GM19351 (cell line): ENCODE measurements at regions not wholly inside any gene's neighbourhood (a gene's known extent, or its start where the extent isn't known, plus 50 kb on each side); places are given as distances from the start of the nearest gene placed in this dataset.

ENCODE experiments used
- ATAC-seq: cut with Tn5 transposase; IDR thresholded peaks from one replicate; pipeline ENCODE4 v1.9.1; 2021; ENCODE audit warnings: mild to moderate bottlenecking, moderate library complexity; ENCODE audit not compliant: unreplicated experiment

DNA sequence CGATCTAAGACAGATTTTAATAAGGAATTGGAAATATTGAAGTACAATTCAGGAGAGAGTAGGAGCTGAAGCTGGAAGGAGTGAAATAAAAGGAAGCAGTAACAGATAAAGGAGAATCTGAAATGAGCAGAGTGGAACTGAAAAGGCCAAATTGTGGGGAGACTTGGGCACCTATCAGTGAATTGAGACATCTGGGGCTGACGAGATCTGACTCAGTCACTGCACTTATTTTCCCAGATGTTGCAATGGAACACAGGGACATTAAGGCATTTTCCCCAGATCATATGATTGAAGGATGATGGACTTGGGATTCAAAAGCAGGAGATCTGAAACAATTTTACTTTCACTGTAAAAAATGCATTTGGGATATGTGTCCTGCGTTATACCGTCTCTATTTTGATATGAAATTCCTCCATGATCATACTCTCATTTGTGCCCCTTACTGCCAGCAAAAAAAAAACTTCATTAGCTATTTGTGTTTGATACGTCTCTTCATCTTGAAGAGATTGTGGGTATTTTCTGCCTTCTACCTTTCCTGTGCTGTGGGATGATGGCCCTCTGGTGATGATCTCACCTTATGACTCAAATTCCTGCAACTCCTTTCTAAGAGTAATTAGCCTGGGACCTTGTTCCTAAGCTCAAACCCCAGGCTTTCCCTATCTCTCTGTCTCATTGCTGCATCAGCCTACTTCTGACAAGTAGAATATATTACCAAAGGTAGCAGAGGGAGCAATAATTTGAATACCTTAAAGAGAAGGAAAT, 278.5 kb upstream of the MAN1A1 start:
- no peak for ATAC-seq

DNA sequence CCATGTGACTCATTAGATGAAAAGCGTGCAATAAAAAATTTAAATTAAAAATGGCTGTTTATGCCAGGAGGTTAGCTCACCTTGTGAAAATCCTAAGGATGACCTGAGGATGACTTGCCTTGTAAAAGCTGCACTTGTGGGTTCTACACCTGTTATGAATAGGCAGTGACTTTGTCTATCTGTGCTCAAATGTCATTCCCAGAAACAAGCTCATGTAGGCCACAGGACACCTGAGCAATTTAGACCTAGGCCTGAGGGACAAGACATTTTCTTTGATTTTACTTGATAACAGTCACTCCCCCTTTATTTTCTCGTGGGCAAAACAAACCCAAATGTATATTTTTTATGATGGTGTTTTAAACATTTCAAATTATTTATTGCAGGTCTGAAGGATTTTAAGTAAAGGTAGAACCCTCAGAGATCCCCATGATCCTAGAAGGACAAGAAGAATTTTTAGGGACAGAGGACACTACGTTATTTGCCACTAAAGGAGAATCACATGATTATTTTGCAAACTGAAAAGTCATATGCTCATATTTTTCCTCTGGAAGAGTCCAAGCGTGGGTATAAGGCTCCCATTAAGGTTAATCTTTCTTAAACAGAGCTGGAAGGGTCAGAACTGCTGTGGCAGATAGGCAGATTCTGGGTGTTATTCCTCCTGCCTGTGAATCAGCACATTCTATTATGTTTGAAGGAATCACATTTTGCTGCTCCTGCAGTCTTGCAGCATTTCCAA, 277.5 kb upstream of the MAN1A1 start:
- no peak for ATAC-seq

GRCh38 chr6:119620846-119621555, 271.4 kb upstream of the MAN1A1 start:
- ATAC-seq = no peak

DNA sequence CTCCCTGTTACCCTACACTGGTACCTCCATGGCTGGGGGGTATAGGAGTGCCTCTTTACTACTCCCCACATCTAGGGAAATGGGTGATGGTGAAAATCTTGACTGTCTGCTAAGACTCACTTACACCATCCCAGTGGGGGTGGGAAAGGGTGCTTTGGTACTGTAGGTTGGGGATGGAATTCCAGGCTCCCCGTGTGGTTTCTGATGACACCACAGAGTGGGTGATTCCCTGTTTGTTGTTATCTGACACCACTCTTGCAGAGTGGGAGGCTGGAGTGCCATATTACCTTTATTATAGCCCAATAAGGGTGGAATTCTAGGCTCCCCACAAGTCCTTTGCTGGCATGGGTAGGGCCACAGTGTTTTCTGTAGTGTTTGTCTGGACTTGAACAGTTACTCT, 264.6 kb upstream of the MAN1A1 start:
- ATAC-seq = no peak

DNA sequence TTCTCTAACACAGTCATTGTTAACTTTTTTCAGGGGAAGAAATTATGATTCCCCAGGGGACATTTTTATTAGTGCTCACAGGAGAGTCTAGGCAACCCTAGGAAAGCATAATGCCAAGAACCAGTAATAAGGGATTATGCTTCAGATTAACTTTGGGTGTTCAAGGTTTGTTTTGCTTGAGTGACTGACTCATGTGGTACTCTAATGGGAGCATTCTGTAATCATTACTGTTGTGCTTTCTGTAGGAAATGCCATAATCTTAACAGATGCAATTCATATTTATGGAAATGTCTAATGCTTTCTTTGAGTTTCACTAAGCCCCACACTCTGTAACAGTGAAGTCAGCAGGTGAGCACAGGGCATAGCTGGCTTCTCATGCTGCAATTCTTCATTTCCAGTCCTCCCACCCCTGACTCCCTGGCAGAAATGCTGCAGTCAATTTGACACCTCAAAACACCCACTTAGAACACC, 263.4 kb upstream of the MAN1A1 start:
- ATAC-seq = no peak

DNA sequence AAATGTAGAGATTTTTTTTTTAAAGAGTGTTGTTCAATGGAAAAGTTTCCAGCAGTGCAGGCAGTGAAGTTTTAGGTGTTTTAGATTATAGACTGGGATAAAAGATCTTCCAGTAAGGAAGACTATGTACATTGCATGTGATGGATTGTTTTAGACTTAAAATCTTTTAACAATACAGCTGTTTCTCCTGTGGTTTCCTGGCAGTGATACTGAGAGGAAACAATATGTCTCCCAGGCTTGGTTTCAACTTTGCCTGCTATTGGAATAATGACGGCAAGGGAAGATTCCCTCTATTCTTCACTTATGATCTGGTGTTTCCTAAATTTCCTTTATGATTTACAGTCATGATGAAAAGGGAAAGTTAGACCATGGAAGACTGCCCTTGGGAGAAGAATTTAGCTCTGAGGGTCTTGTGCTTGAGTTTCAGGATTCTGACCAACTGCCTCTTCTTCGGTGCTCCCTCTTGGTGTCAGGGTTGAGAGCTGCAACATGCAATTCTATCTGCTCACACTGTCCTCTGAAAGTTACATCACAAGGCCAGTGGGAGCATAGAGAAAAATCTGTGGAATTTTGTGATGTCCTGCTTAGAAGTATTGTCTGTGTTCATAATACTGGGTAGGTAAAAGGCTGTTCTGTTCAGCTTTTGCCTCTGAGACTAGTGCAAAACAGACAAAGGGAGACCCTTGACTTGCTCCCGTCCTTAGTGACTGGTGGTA, 262.8 kb upstream of the MAN1A1 start:
- ATAC-seq = no peak

GRCh38 chr6:119610754-119611153, 261.2 kb upstream of the MAN1A1 start:
- no peak for ATAC-seq

- peak; percentile 33 for ATAC-seq
These were observed 260.7 kb upstream of the MAN1A1 start for GRCh38 chr6:119610265-119610664.

DNA sequence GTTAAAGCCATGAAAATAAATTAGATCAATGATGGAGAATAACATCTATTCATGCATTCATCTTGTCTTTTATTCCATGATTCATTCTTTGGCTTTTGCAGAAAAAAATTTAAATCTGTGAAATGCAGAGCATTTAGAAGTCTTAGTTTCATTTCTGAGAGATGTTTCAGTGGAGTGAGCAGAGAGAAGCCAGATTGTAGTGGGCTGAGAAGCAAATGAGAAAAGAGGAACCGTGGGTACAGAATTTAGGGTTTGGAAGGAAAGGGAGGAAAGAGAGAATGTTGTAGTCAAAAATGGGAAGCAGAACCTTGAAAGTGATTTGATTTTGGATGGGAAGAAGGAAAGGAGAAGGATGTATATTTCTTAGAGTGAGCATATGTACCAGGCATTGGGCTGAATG, 260.3 kb upstream of the MAN1A1 start:
- peak; percentile 42 for ATAC-seq

GRCh38 chr6:119608994-119609393, 259.4 kb upstream of the MAN1A1 start:
- ATAC-seq = no peak

DNA sequence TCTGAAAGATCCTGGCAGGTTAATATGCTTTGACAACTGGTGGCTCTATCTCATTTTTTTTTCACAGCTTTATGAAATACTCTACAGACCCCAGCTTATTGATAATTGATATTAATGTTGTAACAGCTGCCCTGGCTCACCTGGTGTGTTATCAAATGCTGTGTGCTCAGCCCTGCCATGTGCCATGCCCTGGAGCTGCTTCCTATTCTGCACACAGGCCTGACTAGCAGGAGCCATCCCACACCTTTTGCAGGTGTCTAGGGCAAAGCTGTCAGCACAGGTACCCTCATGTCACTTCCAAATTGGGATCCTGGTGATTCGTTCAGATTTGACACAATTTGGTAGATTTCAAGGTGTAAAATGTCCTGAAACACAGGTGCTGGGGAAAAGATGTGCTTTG, 254.6 kb upstream of the MAN1A1 start:
- no peak for ATAC-seq

DNA sequence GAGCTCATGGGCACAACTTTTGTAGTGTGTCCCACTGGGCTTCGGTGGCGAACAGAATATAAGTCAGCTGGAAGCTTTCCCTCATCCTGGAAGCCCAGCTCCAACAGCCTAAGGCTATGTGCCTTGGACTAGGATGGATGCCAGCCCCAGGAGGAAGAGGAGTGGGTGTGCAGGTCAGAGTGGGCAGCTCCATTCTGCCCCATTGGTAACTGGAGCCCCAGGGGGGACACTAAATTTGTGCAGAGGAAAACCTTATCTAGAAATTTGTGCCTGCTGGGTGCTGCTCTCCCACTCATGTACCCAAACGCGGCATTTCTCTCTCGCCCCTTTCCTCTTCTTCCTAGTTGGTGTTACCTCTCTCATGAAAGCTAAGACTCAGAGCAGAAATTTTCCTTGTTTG, 253.9 kb upstream of the MAN1A1 start:
- no peak for ATAC-seq

GRCh38 chr6:119602215-119603178, 252.9 kb upstream of the MAN1A1 start:
- ATAC-seq = no peak

GRCh38 chr6:119598883-119599282, 249.3 kb upstream of the MAN1A1 start:
- ATAC-seq = no peak

- ATAC-seq = no peak
These were observed 245.3 kb upstream of the MAN1A1 start for GRCh38 chr6:119594907-119595306.

DNA sequence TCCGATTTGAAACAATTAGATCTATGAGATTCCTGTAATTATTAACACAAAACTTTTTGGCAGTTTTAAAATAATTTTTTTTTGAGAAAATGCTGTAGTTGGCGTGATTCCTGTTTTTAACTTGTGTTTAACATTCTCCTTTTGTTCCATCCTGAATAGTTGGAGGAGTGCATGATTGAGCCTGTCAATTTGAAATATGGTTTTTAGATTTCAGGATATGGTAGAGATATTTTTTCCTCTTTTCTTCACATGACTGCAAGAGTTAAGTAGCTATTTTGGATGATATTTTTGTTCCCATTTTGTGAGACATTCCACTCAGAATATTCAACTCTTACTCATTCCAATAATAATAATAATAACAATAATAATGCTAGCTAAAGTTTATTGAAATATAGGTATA, 241.7 kb upstream of the MAN1A1 start:
- no peak for ATAC-seq

DNA sequence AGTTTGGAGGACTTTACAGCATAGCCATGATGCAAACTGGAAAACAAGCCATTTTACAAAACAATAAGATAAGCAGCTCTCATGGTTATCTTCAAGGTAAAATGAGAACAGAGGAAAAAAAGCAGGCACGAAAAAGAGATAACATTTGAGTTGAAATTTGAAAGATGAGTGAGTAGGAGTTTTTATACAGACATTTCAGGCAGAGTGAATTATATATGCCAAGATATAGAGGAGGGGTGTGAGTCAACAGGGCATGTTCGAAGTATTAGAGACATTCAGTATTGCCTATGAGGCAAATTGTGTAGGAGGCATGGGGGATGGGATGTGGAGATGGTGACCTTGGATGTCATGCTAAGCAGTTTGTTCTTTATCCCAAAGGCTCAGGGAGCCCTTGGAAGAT, 240.5 kb upstream of the MAN1A1 start:
- ATAC-seq = no peak

GRCh38 chr6:119587537-119587936, 238.0 kb upstream of the MAN1A1 start:
- ATAC-seq = no peak

GRCh38 chr6:119586250-119586882, 236.8 kb upstream of the MAN1A1 start:
- peak; percentile 97 for ATAC-seq
